IMR-90 (cell line): ENCODE measurements at regions not wholly inside any gene's neighbourhood (a gene's known extent, or its start where the extent isn't known, plus 50 kb on each side); places are given as distances from the start of the nearest gene placed in this dataset.

Source experiments
- ATAC-seq: fragments of 200-7000 bp; cut with Tn5 transposase; 2 replicates; pipeline ENCODE4 v1.9.1; 2020; ENCODE audit warnings: low read depth, mild to moderate bottlenecking, moderate library complexity
- BruUV-seq: library from RNA; stranded (reverse); fragments of 400-500 nt; replicated peaks from 2 replicates; lab custom pipeline; 2021; lab: Mats Ljungman, UMichigan
- CTCF ChIA-PET: fragments of 300-600 bp; formaldehyde crosslinking; extraction: SDS; loops from one replicate; lab custom pipeline; 2021; ENCODE audit warnings: antibody characterized with exemption; lab: Yijun Ruan, JAX
- POLR2A ChIA-PET: fragments of 300-600 bp; sonication (Branson Sonifier 250); formaldehyde crosslinking; loops from one replicate; lab custom pipeline; 2022; ENCODE audit warnings: antibody characterized with exemption; ENCODE audit not compliant: unreplicated experiment; lab: Charles Lee
- DNase-seq: peaks from one replicate; pipeline ENCODE4 v3.0.0; 2013
- H2AFZ ChIP-seq: replicated peaks from 2 replicates; pipeline ENCODE3; 2013; ENCODE audit warnings: low read length, mild to moderate bottlenecking; ENCODE audit not compliant: poor library complexity
- H2AK5ac ChIP-seq: 2 replicates; pipeline ENCODE4 v1.6.1; 2013; ENCODE audit warnings: low read depth, low read length, inconsistent platforms
- H2AK9ac ChIP-seq: replicated peaks from 2 replicates; pipeline ENCODE3; 2013; ENCODE audit warnings: mild to moderate bottlenecking, low read depth, low read length, moderate library complexity; ENCODE audit not compliant: poor library complexity
- H2BK120ac ChIP-seq: 2 replicates; pipeline ENCODE4 v1.6.1; 2013; ENCODE audit warnings: low read depth, low read length, inconsistent platforms
- H2BK15ac ChIP-seq: 3 replicates; pipeline ENCODE4 v1.6.1; 2013; ENCODE audit warnings: low read depth, low read length, inconsistent platforms
- H2BK20ac ChIP-seq: 2 replicates; pipeline ENCODE4 v1.6.1; 2013; ENCODE audit warnings: low read depth, mild to moderate bottlenecking, inconsistent platforms, low read length, moderate library complexity
- H2BK5ac ChIP-seq: 2 replicates; pipeline ENCODE4 v1.6.1; 2013; ENCODE audit warnings: mild to moderate bottlenecking, low read depth, low read length, inconsistent platforms; ENCODE audit not compliant: poor library complexity, severe bottlenecking
- H3K14ac ChIP-seq: replicated peaks from 2 replicates; pipeline ENCODE4 v1.6.1; 2013; ENCODE audit warnings: low read depth, low read length, inconsistent platforms
- H3K18ac ChIP-seq: 2 replicates; pipeline ENCODE4 v1.6.1; 2013; ENCODE audit warnings: low read depth, low read length, control low read depth
- H3K23ac ChIP-seq: 2 replicates; pipeline ENCODE4 v1.6.1; 2013; ENCODE audit warnings: low read depth, low read length, inconsistent platforms
- H3K27ac ChIP-seq: 2 replicates; pipeline ENCODE4 v1.5.1; 2013; ENCODE audit warnings: mild to moderate bottlenecking, control low read depth, low read length; ENCODE audit not compliant: insufficient read depth
- H3K27me3 ChIP-seq: 2 replicates; pipeline ENCODE4 v1.6.1; 2013; ENCODE audit warnings: low read length; ENCODE audit not compliant: control insufficient read depth, insufficient read depth
- H3K36me3 ChIP-seq: 2 replicates; pipeline ENCODE4 v1.6.1; 2013; ENCODE audit warnings: low read length, mixed read lengths; ENCODE audit not compliant: control insufficient read depth, insufficient read depth
- H3K4ac ChIP-seq: 2 replicates; pipeline ENCODE4 v1.6.1; 2013; ENCODE audit warnings: low read depth, low read length, inconsistent platforms
- H3K4me1 ChIP-seq: 2 replicates; pipeline ENCODE4 v1.6.1; 2013; ENCODE audit warnings: low read length, mixed read lengths; ENCODE audit not compliant: control insufficient read depth, insufficient read depth
- H3K4me2 ChIP-seq: 2 replicates; pipeline ENCODE4 v1.6.1; 2013; ENCODE audit warnings: low read depth, mild to moderate bottlenecking, control low read depth, low read length, moderate library complexity
- H3K4me3 ChIP-seq: 2 replicates; pipeline ENCODE4 v1.5.1; 2013; ENCODE audit warnings: low read depth, mild to moderate bottlenecking, control low read depth, low read length, moderate library complexity; ENCODE audit not compliant: insufficient read depth
- H3K56ac ChIP-seq: 2 replicates; pipeline ENCODE4 v1.6.1; 2013; ENCODE audit warnings: low read length, inconsistent platforms; ENCODE audit not compliant: insufficient read depth; ENCODE audit errors: extremely low read depth
- H3K79me1 ChIP-seq, 2 experiments: 2 replicates each; pipeline ENCODE4 v1.6.1; 2013; ENCODE audit warnings: low read length in 2 of 2, inconsistent platforms in 1 of 2, low read depth in 1 of 2
- H3K9ac ChIP-seq: 2 replicates; pipeline ENCODE4 v1.6.1; 2013; ENCODE audit warnings: low read depth, low read length, control low read depth
- H3K9me1 ChIP-seq: 2 replicates; pipeline ENCODE4 v1.6.1; 2013; ENCODE audit warnings: low read length, inconsistent platforms; ENCODE audit not compliant: insufficient read depth
- H3K9me3 ChIP-seq: 2 replicates; pipeline ENCODE4 v1.6.1; 2013; ENCODE audit warnings: low read length; ENCODE audit not compliant: control insufficient read depth, insufficient read depth
- H4K20me1 ChIP-seq: 2 replicates; pipeline ENCODE4 v1.6.1; 2013; ENCODE audit warnings: low read length, inconsistent platforms; ENCODE audit not compliant: insufficient read depth
- H4K5ac ChIP-seq: 2 replicates; pipeline ENCODE4 v1.6.1; 2013; ENCODE audit warnings: mild to moderate bottlenecking, low read depth, low read length, control low read depth
- H4K8ac ChIP-seq, 2 experiments: 2 replicates each; pipeline ENCODE4 v1.6.1; 2013; ENCODE audit warnings: low read depth in 2 of 2, low read length in 2 of 2, control low read depth in 1 of 2, inconsistent platforms in 1 of 2
- H4K91ac ChIP-seq: 2 replicates; pipeline ENCODE4 v1.6.1; 2013; ENCODE audit warnings: low read depth, low read length, inconsistent platforms; ENCODE audit not compliant: insufficient read depth
- BHLHE40 ChIP-seq: fragments of 150-350 bp; IDR thresholded peaks from 2 replicates; pipeline ENCODE4 v1.6.1; 2016; ENCODE audit warnings: mild to moderate bottlenecking, low read depth, low read length
- CEBPB ChIP-seq: IDR thresholded peaks from 2 replicates; pipeline ENCODE4 v1.6.1; 2012; ENCODE audit warnings: low read depth, low read length, improper control_type of control experiment
- CHD1 ChIP-seq: IDR thresholded peaks from 2 replicates; pipeline ENCODE4 v1.6.1; 2012; ENCODE audit warnings: low read depth, low read length, improper control_type of control experiment
- FOS ChIP-seq: fragments of 150-350 bp; IDR thresholded peaks from 2 replicates; pipeline ENCODE4 v1.6.1; 2016; ENCODE audit warnings: low read depth, low read length
- MAZ ChIP-seq: IDR thresholded peaks from 2 replicates; pipeline ENCODE4 v1.6.1; 2012; ENCODE audit warnings: low read depth, mild to moderate bottlenecking, low read length, improper control_type of control experiment, moderate library complexity, borderline replicate concordance
- MXI1 ChIP-seq: IDR thresholded peaks from 2 replicates; pipeline ENCODE4 v1.6.1; 2012; ENCODE audit warnings: low read depth, mild to moderate bottlenecking, low read length, moderate library complexity, borderline replicate concordance
- NFE2L2 ChIP-seq: fragments of 150-350 bp; IDR thresholded peaks from 2 replicates; pipeline ENCODE4 v1.6.1; 2016; ENCODE audit warnings: low read depth, mild to moderate bottlenecking, low read length
- POLR2A ChIP-seq: IDR thresholded peaks from 2 replicates; pipeline ENCODE4 v1.6.1; 2012; ENCODE audit warnings: mild to moderate bottlenecking, low read depth, low read length
- RCOR1 ChIP-seq: IDR thresholded peaks from 2 replicates; pipeline ENCODE4 v1.6.1; 2012; ENCODE audit warnings: mild to moderate bottlenecking, low read length, improper control_type of control experiment; ENCODE audit not compliant: insufficient replicate concordance
- RFX5 ChIP-seq: IDR thresholded peaks from 2 replicates; pipeline ENCODE4 v1.8.0; 2012; ENCODE audit warnings: low read depth, mild to moderate bottlenecking, low read length, moderate library complexity
- SMC3 ChIP-seq: fragments of 150-350 bp; IDR thresholded peaks from 2 replicates; pipeline ENCODE4 v1.6.1; 2016; ENCODE audit warnings: low read depth, mild to moderate bottlenecking, antibody characterized with exemption, low read length, moderate library complexity
- WGBS, 2 experiments: methylation state at CpG; one replicate each; pipeline versions ENCODE4 v1.1.5 to v1.1.7; 2013; ENCODE audit warnings: missing lambda C conversion rate in 2 of 2; ENCODE audit not compliant: insufficient read length in 1 of 2; ENCODE audit errors: extremely low coverage in 2 of 2; 5-methylcytosine and 5-hydroxymethylcytosine counted together
- dilution Hi-C: fragments of 300-500 bp; cut with HindIII; formaldehyde crosslinking; loops from one replicate; pipeline ENCODE4 v1.14.3; 2018; ENCODE audit warnings: low sequenced_read_pairs; ENCODE audit not compliant: unreplicated experiment
- in situ Hi-C: fragments of 300-500 bp; cut with MboI; formaldehyde crosslinking; loops from 3 replicates; pipeline ENCODE4 v1.14.3; 2019; ENCODE audit warnings: low sequenced_read_pairs, inconsistent platforms, mixed read lengths
- intact Hi-C: fragments of 100-400 bp; cut with micrococcal nuclease; formaldehyde crosslinking; loops from 2 replicates; pipeline ENCODE4 v1.10.0; 2022
- TF ChIP-seq, protein P1 (sequence below): fragments of 150-350 bp; IDR thresholded peaks from 2 replicates; pipeline ENCODE4 v1.6.1; 2016; ENCODE audit warnings: low read depth, mild to moderate bottlenecking, low read length, moderate library complexity, borderline replicate concordance

GRCh38 chr20:56897318-56897957 is 268.3 kb downstream of the TFAP2C start:
- ATAC-seq, result no peak
- no peak overlapping the region for H2BK15ac ChIP-seq

More at GRCh38 chr20:56897318-56897957, 268.3 kb downstream of the TFAP2C start:
- DNase-seq, result no peak
- Histone ChIP-seq H4K20me1 (no peaks in the 10 kb centered on the region), H2BK20ac (no peak overlapping the region), H4K91ac (no peak overlapping the region), H2AK9ac (no peak overlapping the region), H3K27ac (no peak overlapping the region), H3K4me1 (no peaks in the 10 kb centered on the region), H4K8ac (no peak overlapping the region), H3K9ac (no peak overlapping the region), H3K4ac (no peak overlapping the region), H3K4me3 (no peak overlapping the region), H3K9me1 (no peaks in the 10 kb centered on the region), H2BK5ac (no peak overlapping the region), H2AK5ac (no peak overlapping the region), H2AFZ (no peak overlapping the region), H3K18ac (no peak overlapping the region), H2BK120ac (no peak overlapping the region), H3K23ac (no peak overlapping the region), H3K9me3 (peaks cover 2% of the 10 kb centered on the region), H3K14ac (no peak overlapping the region), H4K5ac (no peak overlapping the region), H3K27me3 (no peaks in the 10 kb centered on the region), H3K56ac (no peak overlapping the region), H3K79me1 (no peaks in the 10 kb centered on the region), H3K36me3 (no peaks in the 10 kb centered on the region), H3K4me2 (no peak overlapping the region)
- TF ChIP-seq POLR2A, result no peak
- TF ChIP-seq BHLHE40, result no peak
- TF ChIP-seq CEBPB, result no peak
- TF ChIP-seq, protein P1, sequence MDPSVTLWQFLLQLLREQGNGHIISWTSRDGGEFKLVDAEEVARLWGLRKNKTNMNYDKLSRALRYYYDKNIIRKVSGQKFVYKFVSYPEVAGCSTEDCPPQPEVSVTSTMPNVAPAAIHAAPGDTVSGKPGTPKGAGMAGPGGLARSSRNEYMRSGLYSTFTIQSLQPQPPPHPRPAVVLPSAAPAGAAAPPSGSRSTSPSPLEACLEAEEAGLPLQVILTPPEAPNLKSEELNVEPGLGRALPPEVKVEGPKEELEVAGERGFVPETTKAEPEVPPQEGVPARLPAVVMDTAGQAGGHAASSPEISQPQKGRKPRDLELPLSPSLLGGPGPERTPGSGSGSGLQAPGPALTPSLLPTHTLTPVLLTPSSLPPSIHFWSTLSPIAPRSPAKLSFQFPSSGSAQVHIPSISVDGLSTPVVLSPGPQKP, result no peak
- TF ChIP-seq NFE2L2, result no peak
- TF ChIP-seq FOS, result no peak
- no peak for TF ChIP-seq CHD1
- TF ChIP-seq SMC3, result no peak
- no peak for TF ChIP-seq MAZ
- no peak for TF ChIP-seq MXI1
- TF ChIP-seq RCOR1, result no peak
- no peak for TF ChIP-seq RFX5
- intact Hi-C loops (no loop called here), dilution Hi-C loops (no loop called here), in situ Hi-C loops (no loop called here)
- WGBS, 2 experiments, result 20% methylated on average over 2 of the region's 7 CpGs; no CpG with 5 or more reads in 1 of the 2 experiments
- ChIA-PET CTCF (no interaction called here), POLR2A (no interaction called here)
- no TSS peak for BruUV-seq
